Liver (tissue), 8 donors: ENCODE measurements at regions not wholly inside any gene's neighbourhood (a gene's known extent, or its start where the extent isn't known, plus 50 kb on each side); places are given as distances from the start of the nearest gene placed in this dataset.

Experiments
- DNase-seq: peaks from one replicate; pipeline ENCODE4 v3.0.0-alpha.2; 2017; ENCODE audit warnings: low spot score
- H3K27ac ChIP-seq, 2 donors: one replicate each; pipeline ENCODE4 v1.7.0; 2013; ENCODE audit warnings: inconsistent platforms in 2 of 2, low read length in 2 of 2, control low read depth in 1 of 2, low read depth in 1 of 2, mild to moderate bottlenecking in 1 of 2
- H3K27me3 ChIP-seq, 4 donors: one replicate each; pipeline versions ENCODE4 v1.6.1 to v1.7.0; 2013; ENCODE audit warnings: low read length in 3 of 4, inconsistent platforms in 1 of 4, mild to moderate bottlenecking in 1 of 4, moderate library complexity in 1 of 4; ENCODE audit not compliant: control insufficient read depth in 4 of 4, insufficient read depth in 4 of 4
- H3K36me3 ChIP-seq, 4 donors: one replicate each; pipeline versions ENCODE4 v1.6.1 to v1.7.0; 2013; ENCODE audit warnings: low read length in 3 of 4, mild to moderate bottlenecking in 3 of 4, low read depth in 1 of 4, moderate library complexity in 1 of 4; ENCODE audit not compliant: control insufficient read depth in 4 of 4, insufficient read depth in 3 of 4
- H3K4me1 ChIP-seq, 4 donors: one replicate each; pipeline versions ENCODE4 v1.6.1 to v1.7.0; 2013; ENCODE audit warnings: low read length in 3 of 4, mild to moderate bottlenecking in 3 of 4, moderate library complexity in 1 of 4; ENCODE audit not compliant: control insufficient read depth in 4 of 4, insufficient read depth in 4 of 4
- H3K4me3 ChIP-seq, 3 donors: one replicate each; pipeline versions ENCODE4 v1.6.1 to v1.7.0; 2013; ENCODE audit warnings: low read length in 3 of 3, control low read depth in 1 of 3, low read depth in 1 of 3, mild to moderate bottlenecking in 1 of 3
- H3K9ac ChIP-seq, 2 donors: one replicate each; pipeline ENCODE4 v1.7.0; 2013; ENCODE audit warnings: low read length in 2 of 2, mild to moderate bottlenecking in 2 of 2, moderate library complexity in 2 of 2, control low read depth in 1 of 2, low read depth in 1 of 2
- H3K9me3 ChIP-seq, 4 donors: one replicate each; pipeline versions ENCODE4 v1.6.1 to v1.7.0; 2013; ENCODE audit warnings: low read length in 3 of 4; ENCODE audit not compliant: control insufficient read depth in 4 of 4
- EGR1 ChIP-seq, 2 donors: IDR thresholded peaks; 2 replicates each; pipeline ENCODE4 v1.6.1; 2016 to 2018; ENCODE audit warnings: antibody characterized with exemption in 2 of 2, low read depth in 2 of 2
- FOXA1 ChIP-seq: IDR thresholded peaks from 2 replicates; pipeline ENCODE4 v1.6.1; 2016; ENCODE audit warnings: antibody characterized with exemption
- FOXA2 ChIP-seq: IDR thresholded peaks from 2 replicates; pipeline ENCODE4 v1.6.1; 2016; ENCODE audit warnings: antibody characterized with exemption
- GABPA ChIP-seq, 2 donors: IDR thresholded peaks in 1 of 2; conservative IDR thresholded peaks in 1 of 2; 2 replicates each; pipeline ENCODE4 v1.6.1; 2016; ENCODE audit warnings: antibody characterized with exemption in 2 of 2, mild to moderate bottlenecking in 1 of 2, moderate library complexity in 1 of 2
- HNF4A ChIP-seq, 2 donors: conservative IDR thresholded peaks; 2 replicates each; pipeline ENCODE4 v1.6.1; 2016; ENCODE audit warnings: antibody characterized with exemption in 2 of 2, mild to moderate bottlenecking in 2 of 2
- HNF4G ChIP-seq: IDR thresholded peaks from 2 replicates; pipeline ENCODE4 v1.6.1; 2016; ENCODE audit warnings: antibody characterized with exemption
- JUND ChIP-seq, 2 donors: IDR thresholded peaks; 2 replicates each; pipeline ENCODE4 v1.6.1; 2016; ENCODE audit warnings: antibody characterized with exemption in 2 of 2
- NR2F2 ChIP-seq: IDR thresholded peaks from 2 replicates; pipeline ENCODE4 v1.6.1; 2016; ENCODE audit warnings: antibody characterized with exemption
- RAD21 ChIP-seq, 2 donors: IDR thresholded peaks; 2 replicates each; pipeline ENCODE4 v1.6.1; 2016; ENCODE audit warnings: antibody characterized with exemption in 2 of 2, mild to moderate bottlenecking in 2 of 2
- RXRA ChIP-seq, 2 donors: IDR thresholded peaks; 2 replicates each; pipeline ENCODE4 v1.6.1; 2017 to 2018; ENCODE audit warnings: antibody characterized with exemption in 2 of 2, mild to moderate bottlenecking in 1 of 2
- SP1 ChIP-seq: IDR thresholded peaks from 2 replicates; pipeline ENCODE4 v1.6.1; 2018; ENCODE audit warnings: antibody characterized with exemption, mild to moderate bottlenecking
- TAF1 ChIP-seq: conservative IDR thresholded peaks from 2 replicates; pipeline ENCODE4 v1.6.1; 2016; ENCODE audit warnings: antibody characterized with exemption, mild to moderate bottlenecking
- YY1 ChIP-seq: IDR thresholded peaks from 2 replicates; pipeline ENCODE4 v1.6.1; 2016; ENCODE audit warnings: antibody characterized with exemption, mild to moderate bottlenecking
- WGBS: extraction: QIAGEN DNeasy Blood & Tissue Kit; methylation state at CpG from one replicate; pipeline ENCODE4 v1.1.7; 2013; 5-methylcytosine and 5-hydroxymethylcytosine counted together
- TF ChIP-seq, protein P1 (sequence below): IDR thresholded peaks from 2 replicates; pipeline ENCODE4 v1.6.1; 2016; ENCODE audit warnings: antibody characterized with exemption
- TF ChIP-seq, protein P2 (sequence below): IDR thresholded peaks from 2 replicates; pipeline ENCODE4 v1.6.1; 2016; ENCODE audit warnings: antibody characterized with exemption, mild to moderate bottlenecking
- TF ChIP-seq, protein P3 (sequence below): fragments of 150-350 bp; IDR thresholded peaks from 2 replicates; pipeline ENCODE4 v1.5.1; 2017; ENCODE audit warnings: improper control_type of control experiment, low read depth, low read length; ENCODE audit not compliant: missing input control
- TF ChIP-seq, protein P4 (sequence below): IDR thresholded peaks from 2 replicates; pipeline ENCODE4 v1.6.1; 2016; ENCODE audit warnings: antibody characterized with exemption
- TF ChIP-seq, protein P5 (sequence below): IDR thresholded peaks from 2 replicates; pipeline ENCODE4 v1.6.1; 2016; ENCODE audit warnings: antibody characterized with exemption
- donor health status: healthy.
- donor health status: healthy.
- donor health status: healthy.
- donor health status: healthy.
- donor health status: healthy.

DNA sequence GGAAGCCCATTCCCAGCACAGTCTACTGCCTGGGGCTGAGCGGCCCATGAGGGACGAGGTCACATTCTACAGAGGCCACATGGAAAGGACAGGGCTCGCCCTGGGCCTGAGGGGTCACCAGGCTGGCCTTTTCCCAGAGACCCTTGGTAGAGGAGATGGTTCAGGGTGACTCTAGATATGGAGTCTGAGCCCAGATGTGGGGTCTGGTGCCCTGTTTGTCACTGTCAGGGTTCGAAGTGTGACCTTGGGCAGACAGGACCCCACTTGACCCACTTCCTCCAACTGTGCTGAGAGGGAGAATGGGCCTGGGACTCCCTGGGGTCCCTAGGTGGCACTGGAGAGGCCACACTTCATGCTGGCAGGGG lies 81.0 kb downstream of the MYEOV start:
- Histone ChIP-seq H3K9me3 (no peaks in the 10 kb centered on the region), H3K4me3 (no peak overlapping the region), H3K27ac (no peak overlapping the region), H3K9ac (no peak overlapping the region), H3K4me1 (no peaks in the 10 kb centered on the region), H3K27me3 (no peaks in the 10 kb centered on the region), H3K36me3 (no peaks in the 10 kb centered on the region)
- no peak for TF ChIP-seq YY1
- TF ChIP-seq, protein P1, sequence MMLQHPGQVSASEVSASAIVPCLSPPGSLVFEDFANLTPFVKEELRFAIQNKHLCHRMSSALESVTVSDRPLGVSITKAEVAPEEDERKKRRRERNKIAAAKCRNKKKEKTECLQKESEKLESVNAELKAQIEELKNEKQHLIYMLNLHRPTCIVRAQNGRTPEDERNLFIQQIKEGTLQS, result no peak
- TF ChIP-seq, protein P2, sequence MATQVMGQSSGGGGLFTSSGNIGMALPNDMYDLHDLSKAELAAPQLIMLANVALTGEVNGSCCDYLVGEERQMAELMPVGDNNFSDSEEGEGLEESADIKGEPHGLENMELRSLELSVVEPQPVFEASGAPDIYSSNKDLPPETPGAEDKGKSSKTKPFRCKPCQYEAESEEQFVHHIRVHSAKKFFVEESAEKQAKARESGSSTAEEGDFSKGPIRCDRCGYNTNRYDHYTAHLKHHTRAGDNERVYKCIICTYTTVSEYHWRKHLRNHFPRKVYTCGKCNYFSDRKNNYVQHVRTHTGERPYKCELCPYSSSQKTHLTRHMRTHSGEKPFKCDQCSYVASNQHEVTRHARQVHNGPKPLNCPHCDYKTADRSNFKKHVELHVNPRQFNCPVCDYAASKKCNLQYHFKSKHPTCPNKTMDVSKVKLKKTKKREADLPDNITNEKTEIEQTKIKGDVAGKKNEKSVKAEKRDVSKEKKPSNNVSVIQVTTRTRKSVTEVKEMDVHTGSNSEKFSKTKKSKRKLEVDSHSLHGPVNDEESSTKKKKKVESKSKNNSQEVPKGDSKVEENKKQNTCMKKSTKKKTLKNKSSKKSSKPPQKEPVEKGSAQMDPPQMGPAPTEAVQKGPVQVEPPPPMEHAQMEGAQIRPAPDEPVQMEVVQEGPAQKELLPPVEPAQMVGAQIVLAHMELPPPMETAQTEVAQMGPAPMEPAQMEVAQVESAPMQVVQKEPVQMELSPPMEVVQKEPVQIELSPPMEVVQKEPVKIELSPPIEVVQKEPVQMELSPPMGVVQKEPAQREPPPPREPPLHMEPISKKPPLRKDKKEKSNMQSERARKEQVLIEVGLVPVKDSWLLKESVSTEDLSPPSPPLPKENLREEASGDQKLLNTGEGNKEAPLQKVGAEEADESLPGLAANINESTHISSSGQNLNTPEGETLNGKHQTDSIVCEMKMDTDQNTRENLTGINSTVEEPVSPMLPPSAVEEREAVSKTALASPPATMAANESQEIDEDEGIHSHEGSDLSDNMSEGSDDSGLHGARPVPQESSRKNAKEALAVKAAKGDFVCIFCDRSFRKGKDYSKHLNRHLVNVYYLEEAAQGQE, result no peak
- TF ChIP-seq NR2F2, result no peak
- no peak for TF ChIP-seq FOXA1
- TF ChIP-seq FOXA2, result no peak
- TF ChIP-seq SP1, result no peak
- TF ChIP-seq GABPA (IDR thresholded peaks at IDR 0.05 in 1 of 2, conservative IDR thresholded peaks at IDR 0.05 in 1 of 2), result no peak
- TF ChIP-seq HNF4G, result no peak
- TF ChIP-seq, protein P3, sequence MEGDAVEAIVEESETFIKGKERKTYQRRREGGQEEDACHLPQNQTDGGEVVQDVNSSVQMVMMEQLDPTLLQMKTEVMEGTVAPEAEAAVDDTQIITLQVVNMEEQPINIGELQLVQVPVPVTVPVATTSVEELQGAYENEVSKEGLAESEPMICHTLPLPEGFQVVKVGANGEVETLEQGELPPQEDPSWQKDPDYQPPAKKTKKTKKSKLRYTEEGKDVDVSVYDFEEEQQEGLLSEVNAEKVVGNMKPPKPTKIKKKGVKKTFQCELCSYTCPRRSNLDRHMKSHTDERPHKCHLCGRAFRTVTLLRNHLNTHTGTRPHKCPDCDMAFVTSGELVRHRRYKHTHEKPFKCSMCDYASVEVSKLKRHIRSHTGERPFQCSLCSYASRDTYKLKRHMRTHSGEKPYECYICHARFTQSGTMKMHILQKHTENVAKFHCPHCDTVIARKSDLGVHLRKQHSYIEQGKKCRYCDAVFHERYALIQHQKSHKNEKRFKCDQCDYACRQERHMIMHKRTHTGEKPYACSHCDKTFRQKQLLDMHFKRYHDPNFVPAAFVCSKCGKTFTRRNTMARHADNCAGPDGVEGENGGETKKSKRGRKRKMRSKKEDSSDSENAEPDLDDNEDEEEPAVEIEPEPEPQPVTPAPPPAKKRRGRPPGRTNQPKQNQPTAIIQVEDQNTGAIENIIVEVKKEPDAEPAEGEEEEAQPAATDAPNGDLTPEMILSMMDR, result no peak
- TF ChIP-seq EGR1 (IDR thresholded peaks at IDR 0.05; ENCODE audit: low read depth in 2 of 2), result no peak
- TF ChIP-seq JUND (IDR thresholded peaks at IDR 0.05), result no peak
- TF ChIP-seq TAF1, result no peak
- TF ChIP-seq, protein P4, sequence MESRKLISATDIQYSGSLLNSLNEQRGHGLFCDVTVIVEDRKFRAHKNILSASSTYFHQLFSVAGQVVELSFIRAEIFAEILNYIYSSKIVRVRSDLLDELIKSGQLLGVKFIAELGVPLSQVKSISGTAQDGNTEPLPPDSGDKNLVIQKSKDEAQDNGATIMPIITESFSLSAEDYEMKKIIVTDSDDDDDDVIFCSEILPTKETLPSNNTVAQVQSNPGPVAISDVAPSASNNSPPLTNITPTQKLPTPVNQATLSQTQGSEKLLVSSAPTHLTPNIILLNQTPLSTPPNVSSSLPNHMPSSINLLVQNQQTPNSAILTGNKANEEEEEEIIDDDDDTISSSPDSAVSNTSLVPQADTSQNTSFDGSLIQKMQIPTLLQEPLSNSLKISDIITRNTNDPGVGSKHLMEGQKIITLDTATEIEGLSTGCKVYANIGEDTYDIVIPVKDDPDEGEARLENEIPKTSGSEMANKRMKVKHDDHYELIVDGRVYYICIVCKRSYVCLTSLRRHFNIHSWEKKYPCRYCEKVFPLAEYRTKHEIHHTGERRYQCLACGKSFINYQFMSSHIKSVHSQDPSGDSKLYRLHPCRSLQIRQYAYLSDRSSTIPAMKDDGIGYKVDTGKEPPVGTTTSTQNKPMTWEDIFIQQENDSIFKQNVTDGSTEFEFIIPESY, result no peak
- no peak for TF ChIP-seq RXRA (IDR thresholded peaks at IDR 0.05)
- no peak for TF ChIP-seq HNF4A (conservative IDR thresholded peaks at IDR 0.05)
- no peak for TF ChIP-seq RAD21 (IDR thresholded peaks at IDR 0.05)
- TF ChIP-seq, protein P5, sequence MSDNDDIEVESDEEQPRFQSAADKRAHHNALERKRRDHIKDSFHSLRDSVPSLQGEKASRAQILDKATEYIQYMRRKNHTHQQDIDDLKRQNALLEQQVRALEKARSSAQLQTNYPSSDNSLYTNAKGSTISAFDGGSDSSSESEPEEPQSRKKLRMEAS, result no peak
- WGBS, result 87% methylated on average over 4 of the region's 4 CpGs
- DNase-seq, result no peak
